ENCODE measurements at regions not wholly inside any gene's neighbourhood (a gene's known extent, or its start where the extent isn't known, plus 50 kb on each side); places are given as distances from the start of the nearest gene placed in this dataset.

- H3K4me3 Mint-ChIP-seq (ENCODE audit: unreplicated experiment), result no peak overlapping the region
- H3K9me3 Mint-ChIP-seq (ENCODE audit: low read depth), result peaks cover 8% of the 10 kb centered on the region
- no peak overlapping the region for H3K27ac Mint-ChIP-seq (ENCODE audit: unreplicated experiment)
- H3K4me1 Mint-ChIP-seq (ENCODE audit: low read depth), result no peaks in the 10 kb centered on the region
- DNase-seq (ENCODE audit: low spot score), result peak; percentile 9
- no peaks in the 10 kb centered on the region for H3K36me3 Mint-ChIP-seq (ENCODE audit: low read depth)
- peaks cover 2% of the 10 kb centered on the region for H3K27me3 Mint-ChIP-seq (ENCODE audit: low read depth)
- no peak for TF ChIP-seq CTCF (IDR thresholded peaks at IDR 0.05)
Measured at GRCh38 chr6:65776332-65776731, 69.3 kb upstream of the EYS start.

DNA sequence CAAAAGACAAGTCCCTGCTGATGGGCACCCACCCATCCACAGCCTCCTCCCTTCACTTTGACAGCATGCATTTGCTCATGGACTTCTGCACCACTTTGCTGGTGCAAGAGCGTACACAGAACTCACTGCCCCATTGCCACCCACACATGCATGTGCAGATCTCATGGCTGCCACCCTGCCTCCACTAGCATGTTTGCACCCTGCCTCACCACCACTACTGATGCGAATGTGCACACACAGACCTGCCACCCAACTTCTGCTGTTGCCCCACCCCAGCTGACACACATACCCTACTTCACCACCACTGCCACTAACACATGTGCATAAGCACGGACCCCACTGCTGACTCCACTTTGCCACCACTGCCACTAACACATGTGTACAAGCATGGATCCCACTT is 64.9 kb upstream of the EYS start:
- peaks cover 2% of the 10 kb centered on the region for H3K27me3 Mint-ChIP-seq (ENCODE audit: low read depth)
- no peak for TF ChIP-seq CTCF (IDR thresholded peaks at IDR 0.05)
- H3K9me3 Mint-ChIP-seq (ENCODE audit: low read depth), result peaks cover 3% of the 10 kb centered on the region
- DNase-seq (ENCODE audit: low spot score), result peak; percentile 59
- no peaks in the 10 kb centered on the region for H3K36me3 Mint-ChIP-seq (ENCODE audit: low read depth)
- no peak overlapping the region for H3K4me3 Mint-ChIP-seq (ENCODE audit: unreplicated experiment)
- no peaks in the 10 kb centered on the region for H3K4me1 Mint-ChIP-seq (ENCODE audit: low read depth)
- H3K27ac Mint-ChIP-seq (ENCODE audit: unreplicated experiment), result no peak overlapping the region

GRCh38 chr6:65761890-65762289 is 54.9 kb upstream of the EYS start:
- no peak for TF ChIP-seq CTCF (IDR thresholded peaks at IDR 0.05)
- no peak for DNase-seq (ENCODE audit: low spot score)
- Mint-ChIP-seq H3K27ac (ENCODE audit: unreplicated experiment) (no peak overlapping the region), H3K36me3 (ENCODE audit: low read depth) (no peaks in the 10 kb centered on the region), H3K9me3 (ENCODE audit: low read depth) (peaks cover 7% of the 10 kb centered on the region), H3K4me1 (ENCODE audit: low read depth) (no peaks in the 10 kb centered on the region), H3K27me3 (ENCODE audit: low read depth) (no peaks in the 10 kb centered on the region), H3K4me3 (ENCODE audit: unreplicated experiment) (no peak overlapping the region)

DNA sequence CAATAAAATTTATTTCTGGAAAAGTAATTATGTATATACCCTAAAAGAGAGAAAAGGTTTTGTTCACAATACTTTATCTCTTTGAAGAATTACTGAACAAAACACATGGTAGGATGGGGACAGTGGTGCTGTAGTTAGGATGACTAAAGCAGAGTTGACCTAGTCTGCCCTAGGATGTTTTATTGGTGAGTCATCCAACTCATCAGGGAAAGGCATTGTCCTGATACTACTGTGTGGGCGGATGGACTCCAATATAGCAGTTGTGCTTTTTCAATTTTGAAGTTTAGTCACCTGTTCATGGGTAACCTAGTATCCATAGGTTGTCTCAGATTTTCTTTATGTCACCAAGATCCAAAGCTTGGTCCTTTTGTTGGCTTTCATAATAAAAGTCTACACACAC is 53.3 kb upstream of the EYS start:
- Mint-ChIP-seq H3K27ac (ENCODE audit: unreplicated experiment) (no peak overlapping the region), H3K9me3 (ENCODE audit: low read depth) (peaks cover 7% of the 10 kb centered on the region), H3K27me3 (ENCODE audit: low read depth) (no peaks in the 10 kb centered on the region), H3K36me3 (ENCODE audit: low read depth) (no peaks in the 10 kb centered on the region), H3K4me1 (ENCODE audit: low read depth) (no peaks in the 10 kb centered on the region), H3K4me3 (ENCODE audit: unreplicated experiment) (no peak overlapping the region)
- DNase-seq (ENCODE audit: low spot score), result no peak
- no peak for TF ChIP-seq CTCF (IDR thresholded peaks at IDR 0.05)
